ENCODE measurements at regions not wholly inside any gene's neighbourhood (a gene's known extent, or its start where the extent isn't known, plus 50 kb on each side); places are given as distances from the start of the nearest gene placed in this dataset.

DNA sequence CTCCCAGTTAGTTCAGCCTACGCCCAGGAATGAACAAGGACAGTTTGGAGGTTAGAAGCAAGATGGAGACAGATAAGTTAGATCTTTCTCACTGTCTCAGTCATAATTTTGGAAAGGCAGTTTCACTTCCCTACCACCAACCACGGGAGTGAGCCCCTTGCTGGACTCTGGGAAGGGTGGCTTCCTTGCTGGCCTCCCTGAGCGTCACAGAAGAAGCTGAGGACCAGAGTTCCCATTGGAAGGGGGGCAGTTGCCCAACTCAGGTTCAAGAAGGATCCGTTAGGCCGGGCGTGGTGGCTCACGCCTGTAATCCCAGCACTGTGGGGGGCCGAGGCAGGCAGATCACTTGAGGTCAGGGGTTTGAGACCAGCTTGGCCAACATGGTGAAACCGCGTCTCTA is 106.2 kb upstream of the MAX start:
- TF ChIP-seq, protein P1, sequence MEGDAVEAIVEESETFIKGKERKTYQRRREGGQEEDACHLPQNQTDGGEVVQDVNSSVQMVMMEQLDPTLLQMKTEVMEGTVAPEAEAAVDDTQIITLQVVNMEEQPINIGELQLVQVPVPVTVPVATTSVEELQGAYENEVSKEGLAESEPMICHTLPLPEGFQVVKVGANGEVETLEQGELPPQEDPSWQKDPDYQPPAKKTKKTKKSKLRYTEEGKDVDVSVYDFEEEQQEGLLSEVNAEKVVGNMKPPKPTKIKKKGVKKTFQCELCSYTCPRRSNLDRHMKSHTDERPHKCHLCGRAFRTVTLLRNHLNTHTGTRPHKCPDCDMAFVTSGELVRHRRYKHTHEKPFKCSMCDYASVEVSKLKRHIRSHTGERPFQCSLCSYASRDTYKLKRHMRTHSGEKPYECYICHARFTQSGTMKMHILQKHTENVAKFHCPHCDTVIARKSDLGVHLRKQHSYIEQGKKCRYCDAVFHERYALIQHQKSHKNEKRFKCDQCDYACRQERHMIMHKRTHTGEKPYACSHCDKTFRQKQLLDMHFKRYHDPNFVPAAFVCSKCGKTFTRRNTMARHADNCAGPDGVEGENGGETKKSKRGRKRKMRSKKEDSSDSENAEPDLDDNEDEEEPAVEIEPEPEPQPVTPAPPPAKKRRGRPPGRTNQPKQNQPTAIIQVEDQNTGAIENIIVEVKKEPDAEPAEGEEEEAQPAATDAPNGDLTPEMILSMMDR (IDR thresholded peaks at IDR 0.05) = no peak
- TF ChIP-seq POLR2A (IDR thresholded peaks at IDR 0.05) = no peak

Data from body of pancreas (tissue), 4 donors.